OCI-LY1 (cell line): ENCODE measurements at regions not wholly inside any gene's neighbourhood (a gene's known extent, or its start where the extent isn't known, plus 50 kb on each side); places are given as distances from the start of the nearest gene placed in this dataset.
A peak's percentile ranks its signal among the peaks of the same experiment; 100 is the strongest.
"Not testable (repeated sequence)": the region's sequence is repeated elsewhere in the genome, so short reads cannot be mapped to it uniquely, and the experiment has no call there.

ENCODE experiments used
- H2AFZ ChIP-seq: fragments of 200-600 bp; sonication (generic), shearing (Covaris generic); 2 replicates; pipeline ENCODE4 v1.6.0; 2014; ENCODE audit warnings: antibody characterized with exemption, mild to moderate bottlenecking, low read length
- H3F3A ChIP-seq: fragments of 200-600 bp; sonication (generic), shearing (Covaris generic); 2 replicates; pipeline ENCODE4 v1.6.0; 2014; ENCODE audit warnings: mild to moderate bottlenecking, antibody characterized with exemption, low read length, moderate library complexity; ENCODE audit not compliant: insufficient read depth
- H3K27ac ChIP-seq: fragments of 200-600 bp; sonication (generic); 2 replicates; pipeline ENCODE4 v1.5.1; 2014; ENCODE audit warnings: low read length, mixed run types, mild to moderate bottlenecking, low read depth; ENCODE audit not compliant: poor library complexity, severe bottlenecking
- H3K27me3 ChIP-seq: fragments of 200-600 bp; sonication (generic); 2 replicates; pipeline ENCODE4 v1.6.0; 2014; ENCODE audit warnings: antibody characterized with exemption, mild to moderate bottlenecking, low read length, moderate library complexity; ENCODE audit not compliant: insufficient read depth
- H3K36me3 ChIP-seq: fragments of 200-600 bp; sonication (generic); 2 replicates; pipeline ENCODE4 v1.6.1; 2014; ENCODE audit warnings: mild to moderate bottlenecking, antibody characterized with exemption, low read length, moderate library complexity, mixed read lengths; ENCODE audit not compliant: insufficient read depth
- H3K4me1 ChIP-seq: fragments of 200-600 bp; sonication (generic); 2 replicates; pipeline ENCODE4 v1.5.1; 2014; ENCODE audit warnings: mild to moderate bottlenecking, low read length, moderate library complexity; ENCODE audit not compliant: insufficient read depth, severe bottlenecking
- H3K4me2 ChIP-seq: fragments of 200-600 bp; sonication (generic), shearing (Covaris generic); 2 replicates; pipeline ENCODE4 v1.6.1; 2014; ENCODE audit warnings: low read length
- H3K4me3 ChIP-seq: fragments of 200-600 bp; sonication (generic); 2 replicates; pipeline ENCODE4 v1.5.1; 2014; ENCODE audit warnings: low read length, low read depth, mild to moderate bottlenecking, mixed read lengths; ENCODE audit not compliant: poor library complexity, severe bottlenecking
- H3K79me2 ChIP-seq: fragments of 200-600 bp; shearing (Covaris generic); 2 replicates; pipeline ENCODE4 v1.6.1; 2016; ENCODE audit warnings: mixed run types, low read length, mixed read lengths; ENCODE audit not compliant: insufficient read depth
- H3K9ac ChIP-seq: fragments of 200-600 bp; sonication (generic), shearing (Covaris generic); 2 replicates; pipeline ENCODE4 v1.6.1; 2014; ENCODE audit warnings: mild to moderate bottlenecking, low read length, mixed read lengths
- H3K9me2 ChIP-seq: fragments of 200-600 bp; sonication (generic), shearing (Covaris generic); 2 replicates; pipeline ENCODE4 v1.6.1; 2014; ENCODE audit warnings: low read depth, mild to moderate bottlenecking, low read length, mixed read lengths
- H3K9me3 ChIP-seq: fragments of 200-600 bp; shearing (Covaris generic); 2 replicates; pipeline ENCODE4 v1.6.1; 2014; ENCODE audit warnings: low read length, mixed read lengths
- H4K20me1 ChIP-seq: fragments of 200-600 bp; sonication (generic), shearing (Covaris generic); 2 replicates; pipeline ENCODE4 v1.6.0; 2016; ENCODE audit warnings: mild to moderate bottlenecking, low read length; ENCODE audit not compliant: insufficient read depth
- EZH2 ChIP-seq: fragments of 200-600 bp; sonication (generic), shearing (Covaris generic); IDR thresholded peaks from 2 replicates; pipeline ENCODE4 v1.8.0; 2017; ENCODE audit warnings: borderline replicate concordance, mixed run types, mild to moderate bottlenecking, antibody characterized with exemption, low read length, moderate library complexity, mixed read lengths
- TF ChIP-seq, protein P1 (sequence below): fragments of 200-600 bp; sonication (generic), shearing (Covaris generic); IDR thresholded peaks from 2 replicates; pipeline ENCODE4 v1.5.1; 2017; ENCODE audit warnings: mild to moderate bottlenecking, antibody characterized with exemption, low read length, moderate library complexity, mixed read lengths

DNA sequence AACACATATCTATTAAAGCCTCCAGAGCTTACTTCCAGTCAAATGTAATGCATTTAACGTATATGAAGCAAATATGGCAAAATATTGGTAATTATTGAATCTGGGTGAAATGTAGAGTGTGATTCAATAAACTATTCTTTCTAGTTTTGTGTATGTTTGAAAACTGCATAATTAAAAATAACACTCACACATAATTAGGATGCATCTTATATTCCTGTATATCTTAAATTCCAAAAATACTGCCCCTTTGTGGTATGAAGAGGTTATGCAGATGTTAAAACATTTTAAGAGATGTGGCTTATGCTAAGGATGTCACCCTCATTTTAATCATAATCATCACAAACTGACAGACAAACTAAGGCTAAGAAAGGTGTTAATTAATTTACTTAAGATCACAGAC is 182.9 kb downstream of the COX18 start:
- Histone ChIP-seq H3K4me2 (no peak overlapping the region), H4K20me1 (no peaks in the 10 kb centered on the region), H3K36me3 (no peaks in the 10 kb centered on the region), H2AFZ (no peak overlapping the region), H3K9me3 (no peaks in the 10 kb centered on the region), H3K27me3 (no peaks in the 10 kb centered on the region), H3K9ac (no peak overlapping the region), H3K79me2 (no peaks in the 10 kb centered on the region), H3K27ac (no peak overlapping the region), H3F3A (no peaks in the 10 kb centered on the region), H3K9me2 (no peaks in the 10 kb centered on the region), H3K4me1 (no peaks in the 10 kb centered on the region), H3K4me3 (no peak overlapping the region)
- TF ChIP-seq EZH2: no peak
- TF ChIP-seq, protein P1, sequence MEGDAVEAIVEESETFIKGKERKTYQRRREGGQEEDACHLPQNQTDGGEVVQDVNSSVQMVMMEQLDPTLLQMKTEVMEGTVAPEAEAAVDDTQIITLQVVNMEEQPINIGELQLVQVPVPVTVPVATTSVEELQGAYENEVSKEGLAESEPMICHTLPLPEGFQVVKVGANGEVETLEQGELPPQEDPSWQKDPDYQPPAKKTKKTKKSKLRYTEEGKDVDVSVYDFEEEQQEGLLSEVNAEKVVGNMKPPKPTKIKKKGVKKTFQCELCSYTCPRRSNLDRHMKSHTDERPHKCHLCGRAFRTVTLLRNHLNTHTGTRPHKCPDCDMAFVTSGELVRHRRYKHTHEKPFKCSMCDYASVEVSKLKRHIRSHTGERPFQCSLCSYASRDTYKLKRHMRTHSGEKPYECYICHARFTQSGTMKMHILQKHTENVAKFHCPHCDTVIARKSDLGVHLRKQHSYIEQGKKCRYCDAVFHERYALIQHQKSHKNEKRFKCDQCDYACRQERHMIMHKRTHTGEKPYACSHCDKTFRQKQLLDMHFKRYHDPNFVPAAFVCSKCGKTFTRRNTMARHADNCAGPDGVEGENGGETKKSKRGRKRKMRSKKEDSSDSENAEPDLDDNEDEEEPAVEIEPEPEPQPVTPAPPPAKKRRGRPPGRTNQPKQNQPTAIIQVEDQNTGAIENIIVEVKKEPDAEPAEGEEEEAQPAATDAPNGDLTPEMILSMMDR: peak; percentile 50; the same call in 1 of the 2 replicates

DNA sequence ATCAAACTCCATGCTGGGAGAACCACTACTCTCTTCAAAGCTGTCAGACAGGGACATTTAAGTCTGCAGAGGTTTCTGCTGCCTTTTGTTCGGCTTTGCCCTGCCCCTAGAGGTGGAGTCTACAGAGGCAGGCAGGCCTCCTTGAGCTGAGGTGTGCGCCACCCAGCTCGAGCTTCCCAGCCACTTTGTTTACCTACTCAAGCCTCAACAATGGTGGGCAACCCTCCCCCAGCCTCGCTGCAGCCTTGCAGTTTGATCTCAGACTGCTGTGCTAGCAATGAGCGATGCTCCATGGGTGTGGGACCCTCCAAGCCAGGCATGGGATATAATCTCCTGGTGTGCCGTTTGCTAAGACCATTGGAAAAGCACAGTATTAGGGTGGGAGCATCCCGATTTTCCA is 185.3 kb downstream of the COX18 start:
- H3K4me3 ChIP-seq, H3K4me2 ChIP-seq, H3K9ac ChIP-seq, H3K27me3 ChIP-seq, H3F3A ChIP-seq, H3K9me3 ChIP-seq, H3K27ac ChIP-seq, H3K79me2 ChIP-seq, H3K36me3 ChIP-seq, H2AFZ ChIP-seq, H3K4me1 ChIP-seq, H4K20me1 ChIP-seq, H3K9me2 ChIP-seq: not testable (repeated sequence)

DNA sequence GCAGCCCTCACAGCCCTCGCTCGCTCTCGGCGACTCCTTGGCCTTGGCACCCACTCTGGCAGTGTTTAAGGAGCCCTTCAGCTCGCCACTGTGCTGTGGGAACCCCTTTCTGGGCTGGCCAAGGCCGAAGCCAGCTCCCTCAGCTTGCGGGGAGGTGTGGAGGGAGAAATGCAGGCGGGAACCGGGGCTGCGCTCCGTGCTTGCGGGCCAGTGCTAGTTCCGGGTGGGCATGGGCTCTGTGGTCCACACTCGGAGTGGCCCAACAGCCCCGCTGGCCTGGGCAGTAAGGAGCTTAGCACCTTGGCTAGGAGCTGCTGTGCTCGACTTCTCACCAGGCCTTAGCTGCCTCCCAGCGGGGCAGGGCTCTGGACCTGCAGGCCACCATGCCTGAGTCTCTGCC is 192.6 kb downstream of the COX18 start:
- no peaks in the 10 kb centered on the region for H4K20me1 ChIP-seq
- no peaks in the 10 kb centered on the region for H3K4me1 ChIP-seq
- H3K4me3 ChIP-seq: no peak overlapping the region
- no peaks in the 10 kb centered on the region for H3K27me3 ChIP-seq
- no peaks in the 10 kb centered on the region for H3K79me2 ChIP-seq
- no peak overlapping the region for H3K27ac ChIP-seq
- H2AFZ ChIP-seq: no peak overlapping the region
- H3K9me2 ChIP-seq: no peaks in the 10 kb centered on the region
- no peak for TF ChIP-seq EZH2
- TF ChIP-seq, protein P1: no peak
- H3K9ac ChIP-seq: no peak overlapping the region
- no peak overlapping the region for H3K4me2 ChIP-seq
- no peaks in the 10 kb centered on the region for H3F3A ChIP-seq
- H3K36me3 ChIP-seq: no peaks in the 10 kb centered on the region
- H3K9me3 ChIP-seq: no peaks in the 10 kb centered on the region

DNA sequence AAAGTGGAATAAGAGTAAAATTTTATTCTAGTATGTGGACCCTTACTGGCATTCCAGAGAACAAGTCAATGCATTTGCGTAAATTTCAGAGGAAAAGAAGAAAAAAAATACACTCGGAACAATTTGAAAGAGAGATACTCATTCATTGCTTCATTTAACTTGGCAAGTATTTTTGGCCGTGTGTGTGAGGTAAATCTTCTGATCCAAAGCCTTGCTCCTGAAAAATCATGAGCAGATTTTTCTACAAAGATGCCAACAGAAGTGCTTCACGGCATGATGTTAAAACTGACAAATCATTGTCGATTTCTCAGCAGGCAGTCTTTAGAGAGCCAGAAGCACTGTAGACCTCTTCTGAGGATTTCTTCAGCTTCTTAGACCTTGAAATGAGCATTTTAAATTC is 194.0 kb downstream of the COX18 start:
- Histone ChIP-seq H3K36me3 (no peaks in the 10 kb centered on the region), H3K27me3 (no peaks in the 10 kb centered on the region), H2AFZ (no peak overlapping the region), H3K9ac (no peak overlapping the region), H3K9me2 (no peaks in the 10 kb centered on the region), H3K9me3 (no peaks in the 10 kb centered on the region), H4K20me1 (no peaks in the 10 kb centered on the region), H3K79me2 (no peaks in the 10 kb centered on the region), H3K4me2 (no peak overlapping the region), H3K4me3 (no peak overlapping the region), H3K27ac (no peak overlapping the region), H3K4me1 (no peaks in the 10 kb centered on the region), H3F3A (no peaks in the 10 kb centered on the region)
- TF ChIP-seq EZH2: no peak
- TF ChIP-seq, protein P1: no peak
